ENCODE measurements at regions not wholly inside any gene's neighbourhood (a gene's known extent, or its start where the extent isn't known, plus 50 kb on each side); places are given as distances from the start of the nearest gene placed in this dataset.

DNA sequence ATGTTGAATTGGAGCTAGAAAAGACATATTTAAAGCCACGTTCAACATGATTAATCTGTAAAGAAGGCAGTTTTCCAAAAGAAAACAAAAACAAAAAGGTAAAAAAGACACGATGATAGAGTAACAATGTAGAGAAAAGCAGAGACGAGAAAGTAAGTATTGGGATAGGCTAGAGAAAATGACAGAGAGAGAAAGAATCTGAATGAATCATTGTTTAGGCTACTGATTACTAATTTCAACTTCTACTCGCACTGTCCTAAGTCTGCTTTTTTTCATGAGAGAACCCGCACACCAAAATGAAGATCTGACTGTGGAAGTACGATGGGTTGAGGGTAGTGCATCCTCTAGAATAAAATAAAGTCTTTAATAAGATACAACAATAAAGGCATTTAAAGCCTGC lies 1599.2 kb upstream of the TMEFF2 start:
- no peak for DNase-seq

DNA sequence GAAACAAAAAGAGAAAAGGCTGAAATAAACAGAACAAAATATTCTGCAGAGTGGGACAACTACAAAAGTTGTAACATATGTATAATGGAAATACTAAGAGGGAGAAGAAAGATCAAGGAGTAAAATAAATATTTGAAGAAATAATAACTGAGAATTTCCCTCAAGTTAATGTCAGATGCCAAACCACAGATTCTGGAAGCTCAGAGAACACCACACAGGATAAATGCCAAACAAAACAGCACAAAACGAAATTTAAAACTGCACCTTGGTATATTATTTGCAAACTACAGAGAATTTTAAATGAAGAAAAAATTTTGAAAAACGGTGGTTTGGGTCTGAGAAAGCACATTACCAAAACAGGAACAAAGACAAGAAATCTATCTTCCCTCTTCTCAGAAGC lies 1588.9 kb upstream of the TMEFF2 start:
- DNase-seq = no peak

DNA sequence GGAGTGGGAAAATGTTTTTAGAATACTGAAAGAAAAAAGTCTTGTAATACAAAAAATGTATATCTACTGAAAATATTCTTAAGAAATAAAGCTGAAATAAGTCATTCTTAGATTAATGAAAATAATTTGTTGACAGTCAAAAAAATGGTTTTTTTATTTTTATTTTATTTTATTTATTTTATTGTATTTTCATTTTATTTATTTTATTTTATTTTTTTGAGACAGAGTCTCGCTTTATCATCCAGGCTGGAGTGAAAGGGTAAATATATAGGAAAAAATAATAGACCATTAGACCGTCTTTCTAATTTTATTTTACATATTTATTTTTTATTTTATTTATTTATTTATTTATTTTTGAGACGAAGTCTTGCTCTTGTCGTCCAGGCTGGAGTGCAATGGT lies 1583.6 kb upstream of the TMEFF2 start:
- no peak for DNase-seq

DNA sequence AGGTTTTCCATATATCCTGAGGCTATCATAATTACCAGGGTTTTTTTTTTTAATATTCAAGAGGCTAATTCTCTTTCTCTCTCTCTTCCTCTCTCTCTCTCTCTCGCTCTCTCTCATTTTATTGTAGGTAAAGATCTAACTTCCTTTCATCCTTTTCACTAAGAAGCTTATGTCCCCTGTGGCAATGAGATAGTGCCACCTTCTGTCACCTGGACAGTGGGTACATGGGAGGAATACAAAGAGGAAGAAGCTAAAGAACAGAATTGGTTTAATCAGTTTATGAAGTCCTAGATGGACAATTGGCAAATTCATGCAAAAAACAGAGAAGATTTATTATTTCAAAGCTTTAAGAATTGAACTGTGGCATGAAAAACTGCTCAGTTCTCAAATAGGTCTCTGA lies 1582.3 kb upstream of the TMEFF2 start:
- DNase-seq = no peak

DNA sequence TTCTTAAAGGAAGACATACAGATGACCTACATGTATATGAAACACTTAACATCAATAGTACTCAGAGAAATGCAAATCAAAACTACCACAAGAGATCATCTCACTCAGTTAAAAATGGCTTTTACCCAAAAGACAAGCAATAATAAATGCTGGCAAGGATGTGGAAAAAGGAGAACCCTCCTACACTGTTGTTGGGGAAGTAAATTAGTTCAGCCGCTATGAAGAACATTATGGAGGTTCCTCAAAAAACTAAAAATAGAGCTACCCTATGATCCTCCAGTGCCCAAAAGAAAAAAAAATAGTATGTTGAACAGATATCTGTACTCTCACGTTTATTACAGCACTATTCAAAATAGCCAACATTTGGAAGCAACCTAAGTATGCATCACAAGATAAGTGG lies 1579.4 kb upstream of the TMEFF2 start:
- no peak for DNase-seq

DNA sequence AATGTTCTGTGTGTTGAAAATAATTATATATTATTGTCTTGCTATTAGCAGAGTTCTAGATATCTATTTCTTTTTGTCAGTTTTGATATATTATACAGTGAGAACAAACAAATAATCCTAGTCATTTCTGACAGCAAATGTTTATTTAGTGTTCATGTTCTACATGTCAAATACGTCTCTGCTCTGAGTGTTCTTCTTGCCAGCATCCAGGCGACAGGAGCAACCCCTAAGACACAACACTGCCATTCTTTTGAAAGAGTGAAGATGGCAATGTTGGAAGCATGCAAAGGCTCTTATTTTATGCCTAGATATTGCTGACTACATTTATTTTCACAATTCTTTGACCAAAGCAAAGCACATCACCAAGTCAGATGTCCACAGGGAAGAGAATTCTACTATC lies 1556.6 kb upstream of the TMEFF2 start:
- DNase-seq = no peak

DNA sequence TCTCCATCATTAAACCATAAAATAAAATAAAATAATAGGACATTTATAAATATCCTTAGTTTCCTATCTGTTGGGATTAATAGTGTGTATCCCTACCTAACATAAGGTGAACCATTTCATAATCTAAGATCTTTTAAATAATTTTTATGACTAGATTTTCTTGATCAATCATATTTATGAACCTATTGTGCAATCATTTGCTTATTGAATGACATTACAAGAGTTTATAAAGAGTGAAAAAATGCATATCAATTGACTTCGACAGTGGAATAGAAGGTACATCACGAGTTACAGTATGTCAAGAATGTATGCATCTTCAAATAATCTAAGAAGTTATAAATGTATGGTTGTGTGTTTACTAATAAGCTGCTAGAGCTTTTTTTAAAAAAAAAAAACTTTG lies 1554.8 kb upstream of the TMEFF2 start:
- DNase-seq = no peak

DNA sequence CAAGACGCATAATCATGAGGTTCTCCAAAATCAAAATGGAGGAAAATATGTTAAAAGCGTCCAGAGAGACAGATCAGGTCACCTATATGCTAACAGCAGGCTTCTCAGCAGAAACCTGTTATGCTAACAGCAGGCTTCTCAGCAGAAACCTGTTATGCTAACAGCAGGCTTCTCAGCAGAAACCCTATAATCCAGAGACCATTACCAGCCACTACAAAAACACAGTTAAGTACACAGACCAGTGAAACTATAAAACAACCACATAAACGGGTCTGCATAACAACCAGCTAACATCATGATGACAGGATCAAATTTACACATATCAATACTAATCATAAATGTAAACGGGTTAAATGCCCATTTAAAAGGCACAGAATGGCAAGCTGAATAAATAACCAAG lies 1548.4 kb upstream of the TMEFF2 start:
- no peak for DNase-seq

DNA sequence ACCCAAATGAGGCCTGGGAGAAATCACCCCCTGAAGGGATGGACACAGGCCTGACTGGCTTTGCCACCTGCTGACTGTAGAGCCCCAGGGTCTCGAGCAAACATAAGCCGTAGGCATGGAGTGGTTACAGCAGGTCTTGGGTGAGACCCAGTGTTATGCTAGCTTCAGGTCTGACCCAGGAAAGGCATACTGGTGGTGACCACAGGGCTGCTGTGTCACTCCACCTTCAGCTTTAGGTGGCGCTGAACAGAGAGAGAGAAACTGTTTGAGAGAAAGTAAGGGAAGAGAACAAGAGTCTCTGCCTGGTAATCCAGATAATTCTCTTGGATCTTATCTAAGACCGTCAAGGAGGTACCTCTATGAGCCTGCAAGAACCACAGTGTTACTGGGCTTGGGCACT lies 1544.2 kb upstream of the TMEFF2 start:
- DNase-seq = no peak

DNA sequence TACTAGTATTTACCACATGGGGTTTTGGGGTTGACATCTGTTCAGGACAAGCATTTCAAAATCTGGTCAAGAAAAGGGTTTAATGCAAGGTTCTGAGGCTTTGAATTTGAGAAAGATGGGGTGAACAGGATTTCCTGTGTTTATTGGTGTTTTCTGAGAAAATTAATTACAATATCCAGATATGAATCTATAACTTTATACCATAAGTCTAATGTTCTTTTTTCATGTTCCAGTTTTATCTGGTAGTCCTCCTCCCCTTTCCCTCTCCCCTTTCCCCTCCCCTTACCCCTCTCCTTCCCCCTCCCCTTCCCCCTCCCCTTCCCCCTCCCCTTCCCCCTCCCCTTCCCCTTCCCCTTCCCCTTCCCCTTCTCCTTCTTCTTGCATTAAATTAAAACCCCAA lies 1518.2 kb upstream of the TMEFF2 start:
- DNase-seq = no peak

DNA sequence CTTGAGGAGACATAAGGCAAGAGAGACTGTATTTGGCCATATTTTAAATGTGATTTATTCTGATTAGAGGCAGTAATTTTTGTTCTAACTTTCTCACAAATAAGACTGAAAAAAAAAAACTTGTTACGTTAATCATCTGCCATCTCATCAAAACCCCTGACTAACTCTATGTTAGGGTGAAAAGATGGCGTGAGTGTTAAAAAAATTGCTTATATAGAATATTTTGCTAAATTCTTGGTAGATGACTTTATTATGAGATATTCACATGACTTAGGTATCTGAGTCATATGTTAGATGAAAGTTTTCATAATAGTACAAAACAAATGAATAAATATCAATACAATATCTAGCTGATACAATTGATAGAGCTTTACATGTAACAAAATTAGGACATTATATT lies 1508.7 kb upstream of the TMEFF2 start:
- no peak for DNase-seq

DNA sequence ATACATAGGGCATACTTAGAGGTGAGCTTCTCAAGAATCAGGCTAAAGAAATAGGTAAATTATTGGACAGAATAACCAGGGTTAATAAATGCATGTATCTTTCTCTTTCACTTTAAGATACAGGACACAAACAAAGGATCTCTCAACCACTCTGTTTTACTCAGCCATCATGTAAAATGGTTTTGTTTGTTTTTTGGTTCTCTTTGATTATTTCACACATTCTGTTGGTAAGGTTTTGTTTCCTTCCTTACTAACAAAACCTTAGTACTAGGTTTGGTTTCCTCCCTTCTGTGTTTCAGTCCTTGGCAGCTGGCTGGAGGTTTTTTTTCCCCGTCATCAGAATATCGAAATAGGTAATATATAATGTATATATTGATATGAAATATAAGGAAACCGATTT lies 1506.8 kb upstream of the TMEFF2 start:
- no peak for DNase-seq

DNA sequence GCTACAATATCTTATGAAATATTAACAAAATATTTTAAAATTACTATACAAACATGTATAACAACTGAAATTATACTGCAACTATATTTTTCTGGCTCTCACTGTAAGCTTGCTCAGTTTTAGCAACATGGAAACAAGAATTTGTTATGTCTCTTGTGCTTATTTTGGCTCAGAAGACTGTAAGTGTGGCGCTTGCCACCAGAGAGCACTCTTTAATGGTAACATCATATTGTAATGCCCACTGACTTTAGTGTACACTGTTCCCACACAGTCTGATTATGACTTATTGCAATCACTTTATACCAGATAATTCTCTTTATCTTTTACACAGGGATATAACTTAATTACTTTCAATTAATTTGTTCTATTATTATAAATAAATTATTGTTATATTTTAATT lies 1500.6 kb upstream of the TMEFF2 start:
- no peak for DNase-seq

DNA sequence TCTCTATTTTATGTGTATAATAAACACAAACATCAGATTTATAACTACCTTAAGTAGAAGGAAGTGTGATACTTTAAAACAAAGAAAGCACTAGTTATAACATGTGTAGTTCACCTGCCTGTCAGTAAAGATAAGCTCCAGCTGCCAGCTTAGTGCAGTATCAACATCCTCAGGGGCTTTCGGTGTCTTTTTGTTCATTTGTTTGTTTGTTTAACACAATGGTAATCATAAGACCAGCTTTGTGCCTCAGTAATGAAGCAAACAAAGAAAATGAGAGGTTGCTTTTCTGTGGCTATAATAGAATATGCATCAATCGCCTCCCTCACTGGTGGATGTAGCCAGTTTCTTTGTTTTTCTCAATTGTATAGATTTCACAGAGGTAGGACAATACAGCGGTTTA lies 1499.0 kb upstream of the TMEFF2 start:
- no peak for DNase-seq

DNA sequence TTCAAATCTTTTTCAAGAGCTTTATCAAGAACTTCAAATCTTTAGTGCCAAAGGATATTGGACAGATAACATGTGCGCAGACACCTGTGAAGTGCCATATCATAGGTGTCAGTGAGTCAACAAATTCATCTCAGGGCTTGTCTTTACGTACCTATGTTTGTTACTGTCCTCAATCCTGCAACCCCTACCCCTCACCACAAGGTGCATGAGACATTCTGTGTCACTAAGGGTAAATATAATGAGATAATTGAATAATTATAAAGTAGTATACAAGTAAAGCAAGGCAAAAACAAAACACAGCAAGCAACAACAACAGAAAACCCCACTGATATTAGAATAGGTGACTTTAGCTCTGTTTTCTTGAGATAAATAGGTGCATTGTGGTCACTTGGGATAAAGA lies 1495.8 kb upstream of the TMEFF2 start:
- no peak for DNase-seq

DNA sequence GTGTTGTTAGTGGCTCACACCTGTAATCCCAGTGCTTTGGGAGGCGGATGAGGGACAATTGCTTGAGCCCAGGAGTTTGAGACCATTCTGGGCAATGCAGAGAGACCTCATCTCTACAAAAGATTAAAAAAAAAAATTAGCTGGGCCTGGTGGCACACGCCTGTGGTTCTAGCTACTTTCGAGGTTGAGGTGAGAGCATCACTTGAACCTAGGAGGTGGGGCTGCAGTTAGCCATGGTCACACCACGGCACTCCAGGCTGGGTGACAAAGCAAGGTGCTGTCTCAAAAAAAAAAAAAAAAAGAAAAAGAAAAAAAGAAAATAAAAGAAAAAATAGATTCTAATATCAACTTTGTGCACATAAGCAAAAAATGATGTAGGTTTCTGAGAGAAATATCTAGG lies 1492.5 kb upstream of the TMEFF2 start:
- DNase-seq = no peak

DNA sequence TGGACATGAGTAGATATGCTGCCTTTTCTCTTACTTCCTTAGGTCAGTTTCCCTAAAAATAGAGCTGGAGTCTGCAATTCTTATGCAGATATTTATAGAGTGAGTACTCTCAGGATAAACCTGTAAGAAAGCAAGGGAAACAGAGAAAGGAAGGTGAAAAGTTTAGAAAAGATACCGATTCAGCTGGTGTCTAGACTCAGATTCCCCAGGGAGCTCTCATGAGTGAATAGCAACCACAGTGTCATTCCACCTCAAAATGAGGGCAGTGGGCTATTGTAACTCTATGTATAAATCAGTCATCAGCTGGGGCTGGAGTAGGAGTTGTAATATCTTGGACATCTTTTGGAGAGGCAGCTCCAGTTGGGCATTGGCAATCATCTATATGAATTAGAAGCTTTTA lies 1485.1 kb upstream of the TMEFF2 start:
- DNase-seq = no peak

DNA sequence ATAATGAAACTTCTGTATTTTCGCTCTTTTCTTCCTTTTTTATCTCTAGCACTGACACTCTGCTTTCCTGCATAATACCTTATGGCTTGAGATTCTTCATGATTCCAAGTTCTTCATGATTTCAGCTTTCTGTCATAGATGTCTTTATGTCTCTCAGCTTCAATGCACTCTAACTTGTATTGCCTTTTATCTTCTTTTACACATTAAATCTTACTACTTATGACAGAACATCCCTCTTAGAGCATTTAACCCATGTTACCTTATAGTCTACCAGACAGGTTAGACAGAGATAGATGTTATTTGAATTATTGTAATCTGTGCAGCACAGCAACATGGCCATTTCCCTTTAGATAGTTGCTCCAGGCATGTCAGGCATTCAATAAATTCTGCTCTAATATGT lies 1475.7 kb upstream of the TMEFF2 start:
- no peak for DNase-seq

DNA sequence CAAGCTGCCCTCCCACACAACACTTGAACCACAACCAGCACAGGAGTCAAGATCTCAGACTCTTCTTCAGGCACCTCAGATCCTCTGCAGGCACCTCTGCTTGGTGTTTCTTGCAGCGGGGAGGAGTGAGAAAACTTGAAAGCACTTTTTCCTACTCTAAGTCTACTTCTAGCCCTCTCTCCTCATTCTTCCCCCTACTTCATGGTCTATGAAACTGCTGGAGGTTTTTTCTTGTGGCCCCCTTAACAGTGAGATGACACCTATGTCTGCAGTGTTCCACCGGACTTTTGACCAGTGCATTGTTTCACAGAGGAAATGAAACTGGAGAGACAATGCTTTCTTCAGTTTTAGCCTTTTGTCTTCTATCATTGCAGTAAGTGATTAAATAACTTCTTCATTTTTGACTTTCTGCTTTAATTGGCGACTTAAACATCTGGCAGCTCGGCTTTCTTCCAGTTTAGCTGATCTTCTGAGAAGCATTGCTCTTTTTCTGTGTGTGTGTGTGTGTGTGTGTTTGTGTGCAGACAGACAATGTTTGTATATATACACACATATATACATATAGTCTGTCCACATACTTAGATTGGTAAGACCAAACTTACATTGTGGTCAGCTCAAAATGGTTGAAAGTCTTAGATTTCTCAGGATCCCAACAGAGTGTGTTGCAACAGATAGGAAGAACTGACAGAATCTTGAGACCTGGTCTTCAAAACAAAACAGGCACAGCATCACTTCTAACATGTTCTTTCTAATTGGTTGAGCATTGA lies 1474.0 kb upstream of the TMEFF2 start:
- no peak for DNase-seq

DNA sequence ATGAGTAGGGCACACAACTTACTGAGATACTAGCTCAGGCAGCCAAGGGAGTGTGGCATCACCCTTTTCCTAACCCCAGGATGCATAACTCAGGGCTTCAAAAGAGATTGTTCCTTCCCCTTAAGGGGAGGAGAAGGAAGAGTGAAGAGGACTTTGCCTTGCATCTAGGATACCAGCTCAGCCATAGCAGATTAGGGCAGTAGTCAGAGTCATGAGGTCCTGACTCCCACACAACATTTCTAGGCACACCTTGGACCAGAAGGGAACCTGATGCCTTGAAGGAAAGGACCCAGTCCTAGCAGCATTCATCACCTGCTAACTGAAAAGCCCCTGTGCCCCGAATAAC lies 1433.2 kb upstream of the TMEFF2 start:
- DNase-seq = no peak

DNA sequence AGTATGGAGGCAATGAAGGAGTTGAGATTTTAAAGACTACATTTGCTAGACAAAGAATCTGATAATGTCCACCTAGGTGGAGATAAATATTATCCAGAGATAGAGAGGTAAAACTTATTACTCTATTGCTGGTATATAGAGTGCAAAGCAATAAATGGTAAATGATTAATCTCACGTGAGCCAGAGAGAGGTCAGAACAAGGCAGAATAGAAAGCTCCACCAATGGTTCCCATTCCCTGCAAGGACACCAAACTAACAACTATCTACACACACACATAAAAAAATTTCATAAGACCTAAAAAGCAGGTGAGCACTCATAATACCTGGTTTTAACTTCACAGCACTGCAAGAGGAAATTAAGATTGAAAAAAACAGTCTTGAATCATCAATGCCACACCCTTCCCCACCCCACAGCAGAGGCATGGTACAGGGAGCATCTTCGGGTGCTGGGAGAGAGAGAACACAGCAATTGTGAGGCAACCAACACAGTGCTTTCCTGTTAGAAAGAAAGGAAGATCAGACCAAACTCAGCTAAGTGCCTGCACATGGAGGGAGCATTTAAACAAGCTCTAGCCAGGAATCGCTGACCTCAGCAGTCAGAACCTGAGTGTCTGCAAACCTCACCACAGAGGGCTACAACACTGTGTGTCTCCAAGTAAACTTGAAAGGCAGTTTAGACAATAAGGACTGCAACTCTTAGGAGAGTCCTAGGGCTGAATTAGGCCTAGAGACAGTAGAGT lies 1432.6 kb upstream of the TMEFF2 start:
- no peak for DNase-seq

DNA sequence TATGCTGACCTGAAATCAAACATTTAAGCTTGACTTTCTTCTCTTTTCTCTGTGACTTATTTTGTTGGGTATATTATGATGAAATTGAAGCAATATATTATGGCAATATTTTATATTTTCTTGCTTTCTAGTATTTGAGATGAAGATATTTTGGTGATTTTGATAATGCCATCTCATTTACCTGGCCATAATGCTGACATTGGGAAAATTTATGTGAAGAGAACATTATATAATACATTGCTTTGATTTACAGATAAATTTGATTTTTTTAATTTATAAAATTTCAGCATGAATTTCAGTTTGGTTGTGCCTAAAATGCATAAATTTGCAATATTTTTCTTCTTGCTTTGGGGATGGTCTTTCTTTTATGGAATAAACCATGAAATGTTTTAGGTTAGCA lies 1413.7 kb upstream of the TMEFF2 start:
- DNase-seq = no peak

DNA sequence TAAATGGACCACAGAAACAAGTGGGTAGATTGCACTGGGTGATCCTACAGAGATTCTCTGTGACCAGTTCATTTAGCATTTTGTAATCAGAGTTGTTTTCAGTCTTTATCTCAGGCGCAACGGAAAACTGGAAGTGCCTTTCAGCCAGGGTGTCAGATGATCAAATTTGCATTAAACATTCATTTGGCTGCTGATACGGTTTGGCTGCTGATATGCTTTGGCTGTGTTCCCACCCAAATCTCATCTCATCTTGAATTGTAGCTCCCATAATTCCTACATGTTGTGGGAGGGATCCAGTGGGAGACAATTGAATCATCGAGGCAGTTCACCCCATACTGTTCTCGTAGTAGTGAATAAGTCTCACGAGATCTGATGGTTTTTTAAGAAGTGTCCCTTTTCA lies 1396.1 kb upstream of the TMEFF2 start:
- no peak for DNase-seq

DNA sequence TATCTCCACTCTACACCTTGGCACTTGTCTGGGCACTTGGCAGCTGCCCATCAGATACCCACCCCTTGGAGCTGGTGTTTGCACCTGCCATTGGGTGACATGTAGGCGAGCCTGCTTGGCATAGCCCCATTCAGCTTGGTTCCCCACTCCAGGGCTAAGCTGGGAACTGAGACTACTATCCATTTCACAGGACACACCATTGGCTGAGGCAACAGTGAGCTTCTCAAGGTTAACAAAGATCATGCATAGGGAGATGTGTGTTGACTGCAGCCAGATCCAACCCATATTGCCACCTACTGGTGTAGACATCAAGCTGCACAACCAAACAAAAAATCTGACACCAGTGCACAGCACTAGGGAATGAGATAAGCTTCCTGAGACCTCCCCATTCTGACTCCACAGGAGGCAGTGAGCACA lies 1389.8 kb upstream of the TMEFF2 start:
- DNase-seq = no peak
